ENCODE measurements at regions not wholly inside any gene's neighbourhood (a gene's known extent, or its start where the extent isn't known, plus 50 kb on each side); places are given as distances from the start of the nearest gene placed in this dataset.

GRCh38 chr4:91936311-91936710, 367.5 kb upstream of the GRID2 start:
- TF ChIP-seq CTCF (IDR thresholded peaks at IDR 0.05) (no peak), POLR2A (IDR thresholded peaks at IDR 0.05) (no peak)
